Type B pancreatic cell (in vitro differentiated cells): ENCODE measurements at regions not wholly inside any gene's neighbourhood (a gene's known extent, or its start where the extent isn't known, plus 50 kb on each side); places are given as distances from the start of the nearest gene placed in this dataset.

Experiments used
- DNase-seq: peaks from one replicate; pipeline ENCODE4 v3.0.0; 2021; ENCODE audit warnings: mixed read lengths; ENCODE audit not compliant: unreplicated experiment; ENCODE audit errors: extremely low spot score
- H3K27ac Mint-ChIP-seq: 2 replicates; pipeline ENCODE4 v1.8.0; 2021; ENCODE audit warnings: mild to moderate bottlenecking, mixed read lengths
- H3K27me3 Mint-ChIP-seq: 2 replicates; pipeline ENCODE4 v1.8.0; 2021; ENCODE audit warnings: mixed read lengths
- H3K36me3 Mint-ChIP-seq: 2 replicates; pipeline ENCODE4 v1.8.0; 2021; ENCODE audit warnings: mixed read lengths
- H3K4me1 Mint-ChIP-seq: one replicate; pipeline ENCODE4 v1.8.0; 2021; ENCODE audit warnings: mixed read lengths; ENCODE audit not compliant: unreplicated experiment
- H3K4me3 Mint-ChIP-seq: 2 replicates; pipeline ENCODE4 v1.8.0; 2021; ENCODE audit warnings: mild to moderate bottlenecking, mixed read lengths
- H3K9me3 Mint-ChIP-seq: 2 replicates; pipeline ENCODE4 v1.8.0; 2021; ENCODE audit warnings: mixed read lengths
- TF ChIP-seq, protein P1 (sequence below): fragments of 200-600 bp; sonication (generic); conservative IDR thresholded peaks from 2 replicates; pipeline ENCODE4 v1.5.0; 2021; ENCODE audit warnings: antibody characterized with exemption, mild to moderate bottlenecking

DNA sequence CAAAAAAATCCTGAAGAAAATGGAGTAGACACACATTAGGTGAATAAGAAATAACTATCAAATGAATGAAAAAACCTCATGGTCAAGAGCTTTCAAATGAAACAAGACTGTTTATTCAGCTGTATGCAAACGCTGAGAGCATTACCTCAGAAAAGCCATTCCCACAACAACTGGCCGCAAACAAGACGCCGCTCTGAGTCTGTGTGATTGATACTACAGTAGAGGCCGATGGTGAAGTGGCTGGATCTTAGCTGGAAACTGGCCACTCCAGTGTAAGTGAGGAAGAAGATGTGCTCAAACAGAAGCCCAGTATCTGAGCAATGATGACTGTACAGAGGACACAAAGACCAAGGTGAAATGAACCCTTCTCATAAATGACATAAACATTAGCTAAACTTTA is 252.4 kb upstream of the GHITM start:
- TF ChIP-seq, protein P1, sequence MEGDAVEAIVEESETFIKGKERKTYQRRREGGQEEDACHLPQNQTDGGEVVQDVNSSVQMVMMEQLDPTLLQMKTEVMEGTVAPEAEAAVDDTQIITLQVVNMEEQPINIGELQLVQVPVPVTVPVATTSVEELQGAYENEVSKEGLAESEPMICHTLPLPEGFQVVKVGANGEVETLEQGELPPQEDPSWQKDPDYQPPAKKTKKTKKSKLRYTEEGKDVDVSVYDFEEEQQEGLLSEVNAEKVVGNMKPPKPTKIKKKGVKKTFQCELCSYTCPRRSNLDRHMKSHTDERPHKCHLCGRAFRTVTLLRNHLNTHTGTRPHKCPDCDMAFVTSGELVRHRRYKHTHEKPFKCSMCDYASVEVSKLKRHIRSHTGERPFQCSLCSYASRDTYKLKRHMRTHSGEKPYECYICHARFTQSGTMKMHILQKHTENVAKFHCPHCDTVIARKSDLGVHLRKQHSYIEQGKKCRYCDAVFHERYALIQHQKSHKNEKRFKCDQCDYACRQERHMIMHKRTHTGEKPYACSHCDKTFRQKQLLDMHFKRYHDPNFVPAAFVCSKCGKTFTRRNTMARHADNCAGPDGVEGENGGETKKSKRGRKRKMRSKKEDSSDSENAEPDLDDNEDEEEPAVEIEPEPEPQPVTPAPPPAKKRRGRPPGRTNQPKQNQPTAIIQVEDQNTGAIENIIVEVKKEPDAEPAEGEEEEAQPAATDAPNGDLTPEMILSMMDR, result no peak
- Mint-ChIP-seq H3K9me3 (no peaks in the 10 kb centered on the region), H3K27ac (no peak overlapping the region), H3K36me3 (no peaks in the 10 kb centered on the region), H3K27me3 (no peaks in the 10 kb centered on the region), H3K4me1 (no peaks in the 10 kb centered on the region), H3K4me3 (no peak overlapping the region)
- DNase-seq, result no peak

DNA sequence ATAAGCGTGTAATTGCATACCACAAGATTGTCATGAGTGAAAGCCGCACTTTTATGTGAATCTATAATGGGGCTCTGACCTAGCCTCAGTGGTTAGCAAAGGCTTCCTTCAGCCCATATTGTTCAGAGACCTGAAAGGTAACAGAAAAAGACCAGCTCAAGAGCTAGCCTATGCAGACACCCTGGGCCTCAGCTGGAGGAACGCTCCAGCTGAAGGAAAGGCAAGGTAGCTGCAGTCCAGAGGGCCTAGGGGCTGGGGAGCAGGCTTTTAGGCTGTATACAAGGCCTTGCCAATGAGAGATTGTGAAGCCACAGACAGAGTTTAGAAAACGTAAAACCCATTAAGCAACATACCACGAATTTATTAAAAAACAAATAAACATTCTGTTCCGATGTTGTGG is 246.6 kb upstream of the GHITM start:
- Mint-ChIP-seq H3K4me1 (peaks cover 3% of the 10 kb centered on the region), H3K36me3 (no peaks in the 10 kb centered on the region), H3K27me3 (no peaks in the 10 kb centered on the region), H3K4me3 (no peak overlapping the region), H3K27ac (no peak overlapping the region), H3K9me3 (no peaks in the 10 kb centered on the region)
- TF ChIP-seq, protein P1, result no peak
- no peak for DNase-seq

DNA sequence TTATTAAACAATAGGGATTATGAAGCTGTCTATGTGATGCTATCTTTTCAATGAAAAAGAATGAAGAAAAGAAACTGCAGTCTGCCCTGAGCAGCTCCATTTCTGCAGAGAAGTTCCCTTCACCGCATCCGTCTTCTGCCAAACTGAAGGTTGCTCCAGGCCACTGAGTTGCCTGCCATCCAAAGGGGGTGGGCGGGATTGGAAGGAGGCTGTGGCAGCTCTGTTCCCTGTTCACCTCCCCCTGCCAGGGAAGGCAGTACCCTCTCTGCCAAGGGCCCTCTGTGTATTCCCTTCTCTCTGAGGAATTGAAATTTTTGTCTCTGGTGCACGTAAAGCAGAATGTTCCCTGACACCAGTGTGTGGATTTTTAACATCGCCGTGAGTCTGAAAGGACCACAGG is 243.1 kb upstream of the GHITM start:
- no peak overlapping the region for H3K4me3 Mint-ChIP-seq
- TF ChIP-seq, protein P1, result no peak
- H3K27ac Mint-ChIP-seq, result no peak overlapping the region
- no peaks in the 10 kb centered on the region for H3K27me3 Mint-ChIP-seq
- H3K36me3 Mint-ChIP-seq, result no peaks in the 10 kb centered on the region
- no peak for DNase-seq
- no peaks in the 10 kb centered on the region for H3K9me3 Mint-ChIP-seq
- peaks cover 4% of the 10 kb centered on the region for H3K4me1 Mint-ChIP-seq

DNA sequence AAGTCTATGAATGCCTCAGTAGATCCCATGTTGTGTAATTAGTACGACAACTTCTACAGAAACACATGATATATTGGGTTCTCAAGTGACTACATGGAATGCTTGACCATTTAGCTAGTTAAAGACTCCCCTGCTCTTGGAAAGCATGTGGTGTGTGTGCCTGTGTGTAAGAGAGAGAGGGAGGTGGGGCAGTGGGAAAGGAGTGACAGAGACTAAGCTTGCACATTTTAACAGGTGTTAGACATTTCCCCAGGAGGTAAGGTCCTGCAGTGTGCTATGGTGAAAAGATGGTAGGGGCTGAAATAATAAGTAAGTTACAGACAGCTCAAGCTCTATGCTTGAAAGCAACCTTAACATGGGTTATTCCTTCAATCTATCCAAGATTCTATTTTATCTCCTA is 241.7 kb upstream of the GHITM start:
- H3K27me3 Mint-ChIP-seq, result no peaks in the 10 kb centered on the region
- H3K9me3 Mint-ChIP-seq, result no peaks in the 10 kb centered on the region
- no peak overlapping the region for H3K4me3 Mint-ChIP-seq
- TF ChIP-seq, protein P1, result no peak
- H3K36me3 Mint-ChIP-seq, result no peaks in the 10 kb centered on the region
- H3K4me1 Mint-ChIP-seq, result peaks cover 4% of the 10 kb centered on the region
- no peak for DNase-seq
- no peak overlapping the region for H3K27ac Mint-ChIP-seq

DNA sequence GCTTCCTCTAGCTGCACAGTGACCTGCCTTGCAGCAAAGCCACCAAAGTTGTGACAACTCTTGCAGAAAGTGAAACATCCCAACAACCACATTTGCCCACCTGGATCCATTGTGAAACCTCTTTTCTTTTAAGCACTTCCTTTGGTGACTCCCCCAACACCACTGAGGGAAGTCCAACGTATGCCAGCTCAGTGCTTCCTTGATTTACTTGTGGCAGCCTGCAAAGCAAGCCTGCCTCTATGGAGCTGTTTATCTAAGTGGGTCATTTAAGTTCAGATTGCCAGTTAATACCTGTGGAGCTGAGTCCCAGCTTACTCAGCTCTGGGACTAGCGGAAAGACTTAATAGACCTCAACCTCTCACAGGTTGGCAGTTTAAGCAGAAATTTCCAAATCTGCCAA is 230.8 kb upstream of the GHITM start:
- no peak for DNase-seq
- H3K27ac Mint-ChIP-seq, result no peak overlapping the region
- H3K4me1 Mint-ChIP-seq, result peaks cover 13% of the 10 kb centered on the region
- no peaks in the 10 kb centered on the region for H3K27me3 Mint-ChIP-seq
- no peaks in the 10 kb centered on the region for H3K36me3 Mint-ChIP-seq
- no peaks in the 10 kb centered on the region for H3K9me3 Mint-ChIP-seq
- no peak overlapping the region for H3K4me3 Mint-ChIP-seq
- TF ChIP-seq, protein P1, result no peak

DNA sequence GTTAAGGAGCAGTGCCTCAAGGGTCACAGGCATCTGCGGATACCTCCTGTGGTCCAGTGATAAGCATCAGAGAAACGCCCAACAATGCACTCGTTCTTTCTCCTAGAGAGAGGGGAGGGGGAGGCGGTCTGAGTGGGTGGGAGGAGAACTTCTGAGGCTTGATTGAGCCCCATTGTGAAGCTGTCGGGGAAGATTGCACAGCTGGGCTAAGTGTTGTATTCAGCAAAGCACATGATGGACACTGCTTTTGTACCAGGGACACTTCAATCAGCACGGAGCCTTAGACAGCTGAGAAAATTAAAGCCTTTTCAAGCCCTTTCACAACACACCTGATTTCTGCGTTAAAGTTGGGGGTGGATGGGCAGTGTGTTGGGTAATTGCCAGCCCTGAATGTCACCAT is 230.3 kb upstream of the GHITM start:
- TF ChIP-seq, protein P1, result no peak
- Mint-ChIP-seq H3K4me3 (no peak overlapping the region), H3K9me3 (no peaks in the 10 kb centered on the region), H3K36me3 (no peaks in the 10 kb centered on the region), H3K27me3 (no peaks in the 10 kb centered on the region), H3K4me1 (peaks cover 13% of the 10 kb centered on the region), H3K27ac (no peak overlapping the region)
- DNase-seq, result no peak
